Liver (tissue), 8 donors: ENCODE measurements at regions not wholly inside any gene's neighbourhood (a gene's known extent, or its start where the extent isn't known, plus 50 kb on each side); places are given as distances from the start of the nearest gene placed in this dataset.

Experiments
- DNase-seq: peaks from one replicate; pipeline ENCODE4 v3.0.0-alpha.2; 2017; ENCODE audit warnings: low spot score
- H3K27ac ChIP-seq, 2 donors: one replicate each; pipeline ENCODE4 v1.7.0; 2013; ENCODE audit warnings: inconsistent platforms in 2 of 2, low read length in 2 of 2, control low read depth in 1 of 2, low read depth in 1 of 2, mild to moderate bottlenecking in 1 of 2
- H3K27me3 ChIP-seq, 4 donors: one replicate each; pipeline versions ENCODE4 v1.6.1 to v1.7.0; 2013; ENCODE audit warnings: low read length in 3 of 4, inconsistent platforms in 1 of 4, mild to moderate bottlenecking in 1 of 4, moderate library complexity in 1 of 4; ENCODE audit not compliant: control insufficient read depth in 4 of 4, insufficient read depth in 4 of 4
- H3K36me3 ChIP-seq, 4 donors: one replicate each; pipeline versions ENCODE4 v1.6.1 to v1.7.0; 2013; ENCODE audit warnings: low read length in 3 of 4, mild to moderate bottlenecking in 3 of 4, low read depth in 1 of 4, moderate library complexity in 1 of 4; ENCODE audit not compliant: control insufficient read depth in 4 of 4, insufficient read depth in 3 of 4
- H3K4me1 ChIP-seq, 4 donors: one replicate each; pipeline versions ENCODE4 v1.6.1 to v1.7.0; 2013; ENCODE audit warnings: low read length in 3 of 4, mild to moderate bottlenecking in 3 of 4, moderate library complexity in 1 of 4; ENCODE audit not compliant: control insufficient read depth in 4 of 4, insufficient read depth in 4 of 4
- H3K4me3 ChIP-seq, 3 donors: one replicate each; pipeline versions ENCODE4 v1.6.1 to v1.7.0; 2013; ENCODE audit warnings: low read length in 3 of 3, control low read depth in 1 of 3, low read depth in 1 of 3, mild to moderate bottlenecking in 1 of 3
- H3K9ac ChIP-seq, 2 donors: one replicate each; pipeline ENCODE4 v1.7.0; 2013; ENCODE audit warnings: low read length in 2 of 2, mild to moderate bottlenecking in 2 of 2, moderate library complexity in 2 of 2, control low read depth in 1 of 2, low read depth in 1 of 2
- H3K9me3 ChIP-seq, 4 donors: one replicate each; pipeline versions ENCODE4 v1.6.1 to v1.7.0; 2013; ENCODE audit warnings: low read length in 3 of 4; ENCODE audit not compliant: control insufficient read depth in 4 of 4
- EGR1 ChIP-seq, 2 donors: IDR thresholded peaks; 2 replicates each; pipeline ENCODE4 v1.6.1; 2016 to 2018; ENCODE audit warnings: antibody characterized with exemption in 2 of 2, low read depth in 2 of 2
- FOXA1 ChIP-seq: IDR thresholded peaks from 2 replicates; pipeline ENCODE4 v1.6.1; 2016; ENCODE audit warnings: antibody characterized with exemption
- FOXA2 ChIP-seq: IDR thresholded peaks from 2 replicates; pipeline ENCODE4 v1.6.1; 2016; ENCODE audit warnings: antibody characterized with exemption
- GABPA ChIP-seq, 2 donors: IDR thresholded peaks in 1 of 2; conservative IDR thresholded peaks in 1 of 2; 2 replicates each; pipeline ENCODE4 v1.6.1; 2016; ENCODE audit warnings: antibody characterized with exemption in 2 of 2, mild to moderate bottlenecking in 1 of 2, moderate library complexity in 1 of 2
- HNF4A ChIP-seq, 2 donors: conservative IDR thresholded peaks; 2 replicates each; pipeline ENCODE4 v1.6.1; 2016; ENCODE audit warnings: antibody characterized with exemption in 2 of 2, mild to moderate bottlenecking in 2 of 2
- HNF4G ChIP-seq: IDR thresholded peaks from 2 replicates; pipeline ENCODE4 v1.6.1; 2016; ENCODE audit warnings: antibody characterized with exemption
- JUND ChIP-seq, 2 donors: IDR thresholded peaks; 2 replicates each; pipeline ENCODE4 v1.6.1; 2016; ENCODE audit warnings: antibody characterized with exemption in 2 of 2
- NR2F2 ChIP-seq: IDR thresholded peaks from 2 replicates; pipeline ENCODE4 v1.6.1; 2016; ENCODE audit warnings: antibody characterized with exemption
- RAD21 ChIP-seq, 2 donors: IDR thresholded peaks; 2 replicates each; pipeline ENCODE4 v1.6.1; 2016; ENCODE audit warnings: antibody characterized with exemption in 2 of 2, mild to moderate bottlenecking in 2 of 2
- RXRA ChIP-seq, 2 donors: IDR thresholded peaks; 2 replicates each; pipeline ENCODE4 v1.6.1; 2017 to 2018; ENCODE audit warnings: antibody characterized with exemption in 2 of 2, mild to moderate bottlenecking in 1 of 2
- SP1 ChIP-seq: IDR thresholded peaks from 2 replicates; pipeline ENCODE4 v1.6.1; 2018; ENCODE audit warnings: antibody characterized with exemption, mild to moderate bottlenecking
- TAF1 ChIP-seq: conservative IDR thresholded peaks from 2 replicates; pipeline ENCODE4 v1.6.1; 2016; ENCODE audit warnings: antibody characterized with exemption, mild to moderate bottlenecking
- YY1 ChIP-seq: IDR thresholded peaks from 2 replicates; pipeline ENCODE4 v1.6.1; 2016; ENCODE audit warnings: antibody characterized with exemption, mild to moderate bottlenecking
- WGBS: extraction: QIAGEN DNeasy Blood & Tissue Kit; methylation state at CpG from one replicate; pipeline ENCODE4 v1.1.7; 2013; 5-methylcytosine and 5-hydroxymethylcytosine counted together
- TF ChIP-seq, protein P1 (sequence below): IDR thresholded peaks from 2 replicates; pipeline ENCODE4 v1.6.1; 2016; ENCODE audit warnings: antibody characterized with exemption
- TF ChIP-seq, protein P2 (sequence below): IDR thresholded peaks from 2 replicates; pipeline ENCODE4 v1.6.1; 2016; ENCODE audit warnings: antibody characterized with exemption
- TF ChIP-seq, protein P3 (sequence below): IDR thresholded peaks from 2 replicates; pipeline ENCODE4 v1.6.1; 2016; ENCODE audit warnings: antibody characterized with exemption
- TF ChIP-seq, protein P4 (sequence below): IDR thresholded peaks from 2 replicates; pipeline ENCODE4 v1.6.1; 2016; ENCODE audit warnings: antibody characterized with exemption, mild to moderate bottlenecking
- TF ChIP-seq, protein P5 (sequence below): fragments of 150-350 bp; IDR thresholded peaks from 2 replicates; pipeline ENCODE4 v1.5.1; 2017; ENCODE audit warnings: improper control_type of control experiment, low read depth, low read length; ENCODE audit not compliant: missing input control
- donor health status: healthy.
- donor health status: healthy.
- donor health status: healthy.
- donor health status: healthy.
- donor health status: healthy.

DNA sequence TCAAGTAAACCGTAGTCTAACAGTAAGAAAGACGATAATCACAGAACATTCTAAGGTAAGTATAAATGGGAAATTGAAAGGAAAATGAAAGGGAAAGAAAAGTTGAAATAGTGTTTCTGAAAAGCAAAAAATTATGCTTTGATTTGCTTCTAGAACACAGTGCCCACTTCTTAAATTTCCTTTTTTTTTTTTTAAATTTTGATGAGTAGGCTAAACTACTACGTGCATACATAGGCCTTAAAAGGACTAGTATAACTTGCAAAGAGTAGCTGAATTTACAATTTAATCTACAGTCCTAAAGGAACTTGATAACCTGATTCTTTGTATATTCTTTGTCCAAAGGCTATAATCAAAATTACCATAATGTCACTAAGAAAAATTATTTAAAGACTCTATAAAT, 325.3 kb downstream of the PAX3 start:
- Histone ChIP-seq H3K27ac (no peak overlapping the region), H3K36me3 (no peaks in the 10 kb centered on the region), H3K4me1 (no peaks in the 10 kb centered on the region), H3K9me3 (no peaks in the 10 kb centered on the region), H3K9ac (no peak overlapping the region), H3K4me3 (no peak overlapping the region), H3K27me3 (no peaks in the 10 kb centered on the region)
- 87% methylated on average over 3 of the region's 3 CpGs for WGBS
- DNase-seq, result no peak
- no peak for TF ChIP-seq YY1
- TF ChIP-seq, protein P1, sequence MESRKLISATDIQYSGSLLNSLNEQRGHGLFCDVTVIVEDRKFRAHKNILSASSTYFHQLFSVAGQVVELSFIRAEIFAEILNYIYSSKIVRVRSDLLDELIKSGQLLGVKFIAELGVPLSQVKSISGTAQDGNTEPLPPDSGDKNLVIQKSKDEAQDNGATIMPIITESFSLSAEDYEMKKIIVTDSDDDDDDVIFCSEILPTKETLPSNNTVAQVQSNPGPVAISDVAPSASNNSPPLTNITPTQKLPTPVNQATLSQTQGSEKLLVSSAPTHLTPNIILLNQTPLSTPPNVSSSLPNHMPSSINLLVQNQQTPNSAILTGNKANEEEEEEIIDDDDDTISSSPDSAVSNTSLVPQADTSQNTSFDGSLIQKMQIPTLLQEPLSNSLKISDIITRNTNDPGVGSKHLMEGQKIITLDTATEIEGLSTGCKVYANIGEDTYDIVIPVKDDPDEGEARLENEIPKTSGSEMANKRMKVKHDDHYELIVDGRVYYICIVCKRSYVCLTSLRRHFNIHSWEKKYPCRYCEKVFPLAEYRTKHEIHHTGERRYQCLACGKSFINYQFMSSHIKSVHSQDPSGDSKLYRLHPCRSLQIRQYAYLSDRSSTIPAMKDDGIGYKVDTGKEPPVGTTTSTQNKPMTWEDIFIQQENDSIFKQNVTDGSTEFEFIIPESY, result no peak
- TF ChIP-seq HNF4A (conservative IDR thresholded peaks at IDR 0.05), result no peak
- no peak for TF ChIP-seq JUND (IDR thresholded peaks at IDR 0.05)
- no peak for TF ChIP-seq FOXA1
- TF ChIP-seq FOXA2, result no peak
- TF ChIP-seq, protein P2, sequence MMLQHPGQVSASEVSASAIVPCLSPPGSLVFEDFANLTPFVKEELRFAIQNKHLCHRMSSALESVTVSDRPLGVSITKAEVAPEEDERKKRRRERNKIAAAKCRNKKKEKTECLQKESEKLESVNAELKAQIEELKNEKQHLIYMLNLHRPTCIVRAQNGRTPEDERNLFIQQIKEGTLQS, result no peak
- no peak for TF ChIP-seq HNF4G

DNA sequence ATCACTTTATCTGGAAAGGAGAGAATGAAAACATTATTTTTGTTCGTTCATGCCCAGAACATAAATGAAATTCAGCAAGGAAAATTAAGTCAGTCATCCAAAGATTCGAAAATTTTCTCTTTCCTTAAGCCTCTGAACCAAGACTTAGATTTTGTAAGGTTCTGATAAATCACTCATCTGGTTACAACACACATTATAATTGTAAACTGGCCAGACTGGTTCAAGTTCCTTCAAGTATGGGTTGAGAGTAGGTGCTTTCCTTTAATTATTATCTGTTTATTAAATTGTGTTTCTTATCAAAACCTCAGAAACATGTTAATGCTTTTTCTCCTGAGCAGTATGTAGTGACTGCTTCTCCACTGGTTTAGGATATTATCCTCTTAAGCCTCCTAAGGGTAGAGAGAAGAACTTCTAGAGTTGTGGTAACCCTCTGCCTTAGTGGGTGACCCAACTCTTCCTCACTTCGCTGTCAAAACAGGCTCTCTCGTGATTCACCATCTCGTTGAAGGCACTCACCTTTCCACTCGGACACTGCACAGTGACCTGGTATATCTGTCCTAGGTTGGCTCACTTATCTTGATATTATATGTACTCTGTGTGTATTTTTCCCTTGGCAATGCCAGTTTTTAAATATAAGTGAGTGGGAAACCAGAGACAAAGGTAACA, 325.9 kb downstream of the PAX3 start:
- Histone ChIP-seq H3K27ac (no peak overlapping the region), H3K4me1 (no peaks in the 10 kb centered on the region), H3K9ac (no peak overlapping the region), H3K4me3 (no peak overlapping the region), H3K36me3 (no peaks in the 10 kb centered on the region), H3K27me3 (no peaks in the 10 kb centered on the region), H3K9me3 (no peaks in the 10 kb centered on the region)
- DNase-seq, result no peak
- WGBS, result 70% methylated on average over 6 of the region's 6 CpGs
- TF ChIP-seq EGR1 (IDR thresholded peaks at IDR 0.05; ENCODE audit: low read depth in 2 of 2), result no peak
- TF ChIP-seq RXRA (IDR thresholded peaks at IDR 0.05), result no peak
- no peak for TF ChIP-seq GABPA (IDR thresholded peaks at IDR 0.05 in 1 of 2, conservative IDR thresholded peaks at IDR 0.05 in 1 of 2)
- TF ChIP-seq NR2F2, result no peak
- TF ChIP-seq HNF4A (conservative IDR thresholded peaks at IDR 0.05), result no peak
- no peak for TF ChIP-seq HNF4G
- TF ChIP-seq, protein P3, sequence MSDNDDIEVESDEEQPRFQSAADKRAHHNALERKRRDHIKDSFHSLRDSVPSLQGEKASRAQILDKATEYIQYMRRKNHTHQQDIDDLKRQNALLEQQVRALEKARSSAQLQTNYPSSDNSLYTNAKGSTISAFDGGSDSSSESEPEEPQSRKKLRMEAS, result no peak
- TF ChIP-seq FOXA2, result no peak
- TF ChIP-seq, protein P2, result no peak
- no peak for TF ChIP-seq SP1
- TF ChIP-seq, protein P4, sequence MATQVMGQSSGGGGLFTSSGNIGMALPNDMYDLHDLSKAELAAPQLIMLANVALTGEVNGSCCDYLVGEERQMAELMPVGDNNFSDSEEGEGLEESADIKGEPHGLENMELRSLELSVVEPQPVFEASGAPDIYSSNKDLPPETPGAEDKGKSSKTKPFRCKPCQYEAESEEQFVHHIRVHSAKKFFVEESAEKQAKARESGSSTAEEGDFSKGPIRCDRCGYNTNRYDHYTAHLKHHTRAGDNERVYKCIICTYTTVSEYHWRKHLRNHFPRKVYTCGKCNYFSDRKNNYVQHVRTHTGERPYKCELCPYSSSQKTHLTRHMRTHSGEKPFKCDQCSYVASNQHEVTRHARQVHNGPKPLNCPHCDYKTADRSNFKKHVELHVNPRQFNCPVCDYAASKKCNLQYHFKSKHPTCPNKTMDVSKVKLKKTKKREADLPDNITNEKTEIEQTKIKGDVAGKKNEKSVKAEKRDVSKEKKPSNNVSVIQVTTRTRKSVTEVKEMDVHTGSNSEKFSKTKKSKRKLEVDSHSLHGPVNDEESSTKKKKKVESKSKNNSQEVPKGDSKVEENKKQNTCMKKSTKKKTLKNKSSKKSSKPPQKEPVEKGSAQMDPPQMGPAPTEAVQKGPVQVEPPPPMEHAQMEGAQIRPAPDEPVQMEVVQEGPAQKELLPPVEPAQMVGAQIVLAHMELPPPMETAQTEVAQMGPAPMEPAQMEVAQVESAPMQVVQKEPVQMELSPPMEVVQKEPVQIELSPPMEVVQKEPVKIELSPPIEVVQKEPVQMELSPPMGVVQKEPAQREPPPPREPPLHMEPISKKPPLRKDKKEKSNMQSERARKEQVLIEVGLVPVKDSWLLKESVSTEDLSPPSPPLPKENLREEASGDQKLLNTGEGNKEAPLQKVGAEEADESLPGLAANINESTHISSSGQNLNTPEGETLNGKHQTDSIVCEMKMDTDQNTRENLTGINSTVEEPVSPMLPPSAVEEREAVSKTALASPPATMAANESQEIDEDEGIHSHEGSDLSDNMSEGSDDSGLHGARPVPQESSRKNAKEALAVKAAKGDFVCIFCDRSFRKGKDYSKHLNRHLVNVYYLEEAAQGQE, result no peak
- TF ChIP-seq, protein P1, result no peak
- TF ChIP-seq TAF1, result no peak
- no peak for TF ChIP-seq FOXA1
- TF ChIP-seq, protein P5, sequence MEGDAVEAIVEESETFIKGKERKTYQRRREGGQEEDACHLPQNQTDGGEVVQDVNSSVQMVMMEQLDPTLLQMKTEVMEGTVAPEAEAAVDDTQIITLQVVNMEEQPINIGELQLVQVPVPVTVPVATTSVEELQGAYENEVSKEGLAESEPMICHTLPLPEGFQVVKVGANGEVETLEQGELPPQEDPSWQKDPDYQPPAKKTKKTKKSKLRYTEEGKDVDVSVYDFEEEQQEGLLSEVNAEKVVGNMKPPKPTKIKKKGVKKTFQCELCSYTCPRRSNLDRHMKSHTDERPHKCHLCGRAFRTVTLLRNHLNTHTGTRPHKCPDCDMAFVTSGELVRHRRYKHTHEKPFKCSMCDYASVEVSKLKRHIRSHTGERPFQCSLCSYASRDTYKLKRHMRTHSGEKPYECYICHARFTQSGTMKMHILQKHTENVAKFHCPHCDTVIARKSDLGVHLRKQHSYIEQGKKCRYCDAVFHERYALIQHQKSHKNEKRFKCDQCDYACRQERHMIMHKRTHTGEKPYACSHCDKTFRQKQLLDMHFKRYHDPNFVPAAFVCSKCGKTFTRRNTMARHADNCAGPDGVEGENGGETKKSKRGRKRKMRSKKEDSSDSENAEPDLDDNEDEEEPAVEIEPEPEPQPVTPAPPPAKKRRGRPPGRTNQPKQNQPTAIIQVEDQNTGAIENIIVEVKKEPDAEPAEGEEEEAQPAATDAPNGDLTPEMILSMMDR, result no peak
- TF ChIP-seq RAD21 (IDR thresholded peaks at IDR 0.05), result no peak
